ENCODE measurements at regions not wholly inside any gene's neighbourhood (a gene's known extent, or its start where the extent isn't known, plus 50 kb on each side); places are given as distances from the start of the nearest gene placed in this dataset.

DNA sequence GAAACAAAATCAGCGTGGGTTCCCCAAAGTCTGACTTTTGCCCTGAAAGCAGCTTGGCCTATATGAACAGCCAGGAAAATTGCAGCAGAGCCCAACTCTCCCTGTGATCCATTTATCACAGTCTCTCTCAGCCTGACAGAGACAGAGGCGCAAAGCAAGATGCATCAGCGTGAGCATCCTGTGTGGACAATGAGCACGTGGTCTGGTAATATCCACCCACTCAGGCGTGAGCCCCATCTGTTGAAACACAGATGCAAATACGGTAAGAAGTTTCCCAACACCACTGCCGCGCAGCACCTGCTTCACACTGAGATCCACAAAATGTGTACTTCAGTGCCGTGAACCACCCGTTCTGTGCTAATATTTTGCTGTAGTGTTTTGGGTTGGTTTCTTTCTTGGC is 114.6 kb downstream of the MRPL36 start (continued):
- TF ChIP-seq, protein P1, sequence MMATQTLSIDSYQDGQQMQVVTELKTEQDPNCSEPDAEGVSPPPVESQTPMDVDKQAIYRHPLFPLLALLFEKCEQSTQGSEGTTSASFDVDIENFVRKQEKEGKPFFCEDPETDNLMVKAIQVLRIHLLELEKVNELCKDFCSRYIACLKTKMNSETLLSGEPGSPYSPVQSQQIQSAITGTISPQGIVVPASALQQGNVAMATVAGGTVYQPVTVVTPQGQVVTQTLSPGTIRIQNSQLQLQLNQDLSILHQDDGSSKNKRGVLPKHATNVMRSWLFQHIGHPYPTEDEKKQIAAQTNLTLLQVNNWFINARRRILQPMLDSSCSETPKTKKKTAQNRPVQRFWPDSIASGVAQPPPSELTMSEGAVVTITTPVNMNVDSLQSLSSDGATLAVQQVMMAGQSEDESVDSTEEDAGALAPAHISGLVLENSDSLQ (IDR thresholded peaks at IDR 0.05): no peak
- TF ChIP-seq STAT3 (IDR thresholded peaks at IDR 0.05; ENCODE audit: low read depth, low read length) (no peak), ZBTB11 (CRISPR knock-in tag; IDR thresholded peaks at IDR 0.05) (no peak), NRF1 (conservative IDR thresholded peaks at IDR 0.05; ENCODE audit: low read depth, low read length) (no peak), NR2C1 (IDR thresholded peaks at IDR 0.05) (no peak), SMAD1 (IDR thresholded peaks at IDR 0.05; ENCODE audit: low read depth, partially characterized antibody) (no peak), ASH2L (IDR thresholded peaks at IDR 0.05; ENCODE audit: borderline replicate concordance, low read depth) (no peak), ATF3 (IDR thresholded peaks at IDR 0.05; ENCODE audit: borderline replicate concordance, extremely low read depth, low read depth, low read length) (no peak), REST (IDR thresholded peaks at IDR 0.05; ENCODE audit: low read depth, low read length) (no peak)
- TF ChIP-seq, protein P2, sequence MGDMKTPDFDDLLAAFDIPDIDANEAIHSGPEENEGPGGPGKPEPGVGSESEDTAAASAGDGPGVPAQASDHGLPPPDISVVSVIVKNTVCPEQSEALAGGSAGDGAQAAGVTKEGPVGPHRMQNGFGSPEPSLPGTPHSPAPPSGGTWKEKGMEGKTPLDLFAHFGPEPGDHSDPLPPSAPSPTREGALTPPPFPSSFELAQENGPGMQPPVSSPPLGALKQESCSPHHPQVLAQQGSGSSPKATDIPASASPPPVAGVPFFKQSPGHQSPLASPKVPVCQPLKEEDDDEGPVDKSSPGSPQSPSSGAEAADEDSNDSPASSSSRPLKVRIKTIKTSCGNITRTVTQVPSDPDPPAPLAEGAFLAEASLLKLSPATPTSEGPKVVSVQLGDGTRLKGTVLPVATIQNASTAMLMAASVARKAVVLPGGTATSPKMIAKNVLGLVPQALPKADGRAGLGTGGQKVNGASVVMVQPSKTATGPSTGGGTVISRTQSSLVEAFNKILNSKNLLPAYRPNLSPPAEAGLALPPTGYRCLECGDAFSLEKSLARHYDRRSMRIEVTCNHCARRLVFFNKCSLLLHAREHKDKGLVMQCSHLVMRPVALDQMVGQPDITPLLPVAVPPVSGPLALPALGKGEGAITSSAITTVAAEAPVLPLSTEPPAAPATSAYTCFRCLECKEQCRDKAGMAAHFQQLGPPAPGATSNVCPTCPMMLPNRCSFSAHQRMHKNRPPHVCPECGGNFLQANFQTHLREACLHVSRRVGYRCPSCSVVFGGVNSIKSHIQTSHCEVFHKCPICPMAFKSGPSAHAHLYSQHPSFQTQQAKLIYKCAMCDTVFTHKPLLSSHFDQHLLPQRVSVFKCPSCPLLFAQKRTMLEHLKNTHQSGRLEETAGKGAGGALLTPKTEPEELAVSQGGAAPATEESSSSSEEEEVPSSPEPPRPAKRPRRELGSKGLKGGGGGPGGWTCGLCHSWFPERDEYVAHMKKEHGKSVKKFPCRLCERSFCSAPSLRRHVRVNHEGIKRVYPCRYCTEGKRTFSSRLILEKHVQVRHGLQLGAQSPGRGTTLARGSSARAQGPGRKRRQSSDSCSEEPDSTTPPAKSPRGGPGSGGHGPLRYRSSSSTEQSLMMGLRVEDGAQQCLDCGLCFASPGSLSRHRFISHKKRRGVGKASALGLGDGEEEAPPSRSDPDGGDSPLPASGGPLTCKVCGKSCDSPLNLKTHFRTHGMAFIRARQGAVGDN (IDR thresholded peaks at IDR 0.05): no peak

All from GM12878 (cell line).